MCF 10A (cell line): ENCODE measurements at regions not wholly inside any gene's neighbourhood (a gene's known extent, or its start where the extent isn't known, plus 50 kb on each side); places are given as distances from the start of the nearest gene placed in this dataset.

Source experiments
- BruUV-seq: library from RNA; stranded (reverse); fragments of 400-500 nt; replicated peaks from 2 replicates; lab custom pipeline; 2021; lab: Mats Ljungman, UMichigan
- CTCF ChIA-PET: fragments of 300-600 bp; sonication (Branson Sonifier 250); formaldehyde crosslinking; extraction: SDS; loops from one replicate; lab custom pipeline; 2021; ENCODE audit warnings: antibody characterized with exemption, inconsistent platforms; lab: Yijun Ruan, JAX
- POLR2A ChIA-PET: fragments of 300-600, 350-650 bp; sonication (Branson Sonifier 250); formaldehyde crosslinking; extraction: SDS; loops from one replicate; lab custom pipeline; 2020; ENCODE audit warnings: antibody characterized with exemption, inconsistent platforms; lab: Yijun Ruan, JAX
- DNase-seq: peaks from one replicate; pipeline ENCODE4 v3.0.0-alpha.2; 2018; ENCODE audit not compliant: unreplicated experiment
- H3K27ac Mint-ChIP-seq: one replicate; pipeline ENCODE4 v1.8.0; 2022; ENCODE audit warnings: mild to moderate bottlenecking, low read depth, mixed read lengths; ENCODE audit not compliant: unreplicated experiment
- H3K27me3 Mint-ChIP-seq: one replicate; pipeline ENCODE4 v1.8.0; 2022; ENCODE audit warnings: mixed read lengths; ENCODE audit not compliant: insufficient read depth, unreplicated experiment
- H3K36me3 Mint-ChIP-seq: one replicate; pipeline ENCODE4 v1.8.0; 2022; ENCODE audit warnings: mild to moderate bottlenecking, moderate library complexity, mixed read lengths; ENCODE audit not compliant: insufficient read depth, unreplicated experiment
- H3K4me1 Mint-ChIP-seq: one replicate; pipeline ENCODE4 v1.8.0; 2022; ENCODE audit warnings: mixed read lengths; ENCODE audit not compliant: insufficient read depth, unreplicated experiment
- H3K4me3 Mint-ChIP-seq: one replicate; pipeline ENCODE4 v1.8.0; 2022; ENCODE audit warnings: mild to moderate bottlenecking, moderate library complexity, mixed read lengths; ENCODE audit not compliant: unreplicated experiment
- H3K9me3 Mint-ChIP-seq: one replicate; pipeline ENCODE4 v1.8.0; 2022; ENCODE audit warnings: mixed read lengths; ENCODE audit not compliant: unreplicated experiment
- intact Hi-C: fragments of 100-400 bp; cut with micrococcal nuclease; formaldehyde crosslinking; loops from 2 replicates; pipeline ENCODE4 v1.14.1; 2022
- TF ChIP-seq, protein P1 (sequence below): fragments of 200-600 bp; IDR thresholded peaks from one replicate; pipeline ENCODE4 v1.8.0; 2022; ENCODE audit warnings: antibody characterized with exemption, mild to moderate bottlenecking; ENCODE audit not compliant: unreplicated experiment

DNA sequence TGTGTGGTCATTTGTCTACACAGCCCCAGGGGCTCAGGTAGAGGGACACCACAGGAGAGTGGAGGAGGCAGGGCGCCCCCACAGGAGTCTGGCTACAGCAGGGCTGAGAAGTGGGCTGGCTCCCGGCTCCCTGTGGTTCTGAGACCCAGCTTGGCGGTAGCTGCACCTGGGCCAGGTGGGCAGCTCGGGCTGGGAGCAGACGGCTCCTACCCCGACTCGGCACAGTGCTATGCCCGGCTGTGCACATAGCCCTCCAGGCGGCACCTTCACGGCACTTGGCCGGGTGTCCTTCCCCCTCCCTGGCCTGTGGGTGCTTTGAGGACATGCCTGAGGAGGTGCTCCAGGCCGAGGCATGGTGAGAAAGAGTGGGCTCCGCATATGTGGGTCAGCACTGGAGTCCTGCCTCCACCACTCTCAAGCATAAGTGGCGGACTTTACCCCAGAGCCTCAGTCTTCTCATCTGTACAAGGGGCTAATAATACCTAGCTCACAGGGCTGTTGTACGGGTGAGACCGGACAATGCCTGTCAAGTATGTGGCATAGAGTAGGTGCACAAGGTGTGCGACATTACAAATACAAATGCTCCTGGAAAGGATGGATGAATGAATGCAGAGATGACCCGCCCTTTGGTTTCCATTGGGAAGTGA is 50.1 kb upstream of the JPH3 start:
- H3K9me3 Mint-ChIP-seq: no peaks in the 10 kb centered on the region
- H3K27me3 Mint-ChIP-seq: peaks cover 21% of the 10 kb centered on the region
- H3K4me3 Mint-ChIP-seq: no peak overlapping the region
- POLR2A ChIA-PET: interaction anchor here (0.8 kb wide), 1 partner anchor 103 kb away, joined by 3 read pairs; no protein-coding TSS in a partner anchor
- TF ChIP-seq, protein P1, sequence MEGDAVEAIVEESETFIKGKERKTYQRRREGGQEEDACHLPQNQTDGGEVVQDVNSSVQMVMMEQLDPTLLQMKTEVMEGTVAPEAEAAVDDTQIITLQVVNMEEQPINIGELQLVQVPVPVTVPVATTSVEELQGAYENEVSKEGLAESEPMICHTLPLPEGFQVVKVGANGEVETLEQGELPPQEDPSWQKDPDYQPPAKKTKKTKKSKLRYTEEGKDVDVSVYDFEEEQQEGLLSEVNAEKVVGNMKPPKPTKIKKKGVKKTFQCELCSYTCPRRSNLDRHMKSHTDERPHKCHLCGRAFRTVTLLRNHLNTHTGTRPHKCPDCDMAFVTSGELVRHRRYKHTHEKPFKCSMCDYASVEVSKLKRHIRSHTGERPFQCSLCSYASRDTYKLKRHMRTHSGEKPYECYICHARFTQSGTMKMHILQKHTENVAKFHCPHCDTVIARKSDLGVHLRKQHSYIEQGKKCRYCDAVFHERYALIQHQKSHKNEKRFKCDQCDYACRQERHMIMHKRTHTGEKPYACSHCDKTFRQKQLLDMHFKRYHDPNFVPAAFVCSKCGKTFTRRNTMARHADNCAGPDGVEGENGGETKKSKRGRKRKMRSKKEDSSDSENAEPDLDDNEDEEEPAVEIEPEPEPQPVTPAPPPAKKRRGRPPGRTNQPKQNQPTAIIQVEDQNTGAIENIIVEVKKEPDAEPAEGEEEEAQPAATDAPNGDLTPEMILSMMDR: no peak
- no peak overlapping the region for H3K27ac Mint-ChIP-seq
- peaks cover 7% of the 10 kb centered on the region for H3K4me1 Mint-ChIP-seq
- no peak for DNase-seq
- no peaks in the 10 kb centered on the region for H3K36me3 Mint-ChIP-seq
- CTCF ChIA-PET: interaction anchor here (1.8 to 4.0 kb wide), 2 partner anchors 75 to 84 kb away, joined by 5 to 40 read pairs; no protein-coding TSS in a partner anchor
- no TSS peak for BruUV-seq
- intact Hi-C loops: loop anchor here (5.0 to 10.0 kb wide), 2 partner anchors 57 to 135 kb away; partner anchors contain the start of gene ZCCHC14

DNA sequence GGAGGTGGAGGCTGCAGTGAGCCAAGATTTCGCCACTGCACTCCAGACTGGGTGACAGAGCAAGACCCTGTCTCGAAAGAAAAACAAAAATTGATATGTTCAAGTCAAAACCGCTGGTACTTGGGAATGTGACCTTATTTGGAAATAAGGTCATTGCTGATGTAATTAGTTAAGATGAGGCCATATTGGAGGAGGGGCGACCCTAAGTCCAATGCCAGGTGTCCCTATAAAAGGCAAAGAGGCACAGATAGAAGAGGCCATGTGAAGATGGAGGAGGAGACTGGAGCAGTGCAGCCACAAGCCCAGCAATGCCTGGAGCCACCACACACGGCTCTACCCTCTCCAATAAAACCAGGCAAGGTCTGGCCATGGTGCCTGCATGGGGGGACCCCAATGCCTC is 50.8 kb upstream of the JPH3 start:
- TF ChIP-seq, protein P1: no peak
- Mint-ChIP-seq H3K4me3 (no peak overlapping the region), H3K27ac (no peak overlapping the region), H3K9me3 (no peaks in the 10 kb centered on the region), H3K4me1 (peaks cover 7% of the 10 kb centered on the region), H3K36me3 (no peaks in the 10 kb centered on the region), H3K27me3 (peaks cover 21% of the 10 kb centered on the region)
- CTCF ChIA-PET: interaction anchor here (0.6 to 4.0 kb wide), 6 partner anchors 17 to 84 kb away, joined by 3 to 40 read pairs (median 4); no protein-coding TSS in a partner anchor
- intact Hi-C loops: loop anchor here (5.0 to 10.0 kb wide), 2 partner anchors 57 to 134 kb away; partner anchors contain the start of gene ZCCHC14
- no peak for DNase-seq
- POLR2A ChIA-PET: no interaction called here
- BruUV-seq: no TSS peak

DNA sequence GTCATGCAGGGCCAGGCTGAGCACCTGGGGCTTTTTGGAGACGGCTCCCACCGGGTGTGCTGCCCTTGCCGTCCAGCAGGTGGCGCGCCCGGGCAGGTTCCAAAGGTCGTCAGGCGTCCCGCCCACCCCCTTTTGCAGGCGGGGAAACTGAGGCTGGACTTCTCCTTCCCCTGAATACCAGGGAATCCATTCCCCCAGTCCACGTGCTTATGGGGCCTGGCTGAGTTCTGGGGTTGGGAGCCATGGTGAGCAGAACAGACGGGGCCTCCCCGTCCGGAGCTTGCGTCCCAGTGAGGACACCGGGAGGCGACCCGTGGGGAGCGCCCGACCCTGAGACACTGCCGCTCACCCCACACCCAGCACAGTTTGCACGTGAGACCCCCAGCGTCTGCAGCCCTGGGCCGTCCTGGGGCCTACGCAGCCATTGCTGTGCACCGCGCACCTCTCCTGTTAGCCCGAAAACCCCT is 51.8 kb upstream of the JPH3 start:
- TF ChIP-seq, protein P1: peak; percentile 98
- no peak overlapping the region for H3K27ac Mint-ChIP-seq
- intact Hi-C loops: loop anchor here (1.0 to 10.0 kb wide), 3 partner anchors 56 to 133 kb away; partner anchors contain the start of gene ZCCHC14

More for the DNA sequence above, 51.8 kb upstream of the JPH3 start:
- no TSS peak for BruUV-seq
- Mint-ChIP-seq H3K36me3 (no peaks in the 10 kb centered on the region), H3K4me3 (no peak overlapping the region), H3K9me3 (no peaks in the 10 kb centered on the region), H3K4me1 (peaks cover 7% of the 10 kb centered on the region), H3K27me3 (peaks cover 21% of the 10 kb centered on the region)
- peak; percentile 42 for DNase-seq
- ChIA-PET CTCF (interaction anchor here (0.6 to 4.0 kb wide), 8 partner anchors 11 to 263 kb away, joined by 3 to 40 read pairs (median 5); no protein-coding TSS in a partner anchor), POLR2A (no interaction called here)
